BLaER1 (cell line): ENCODE measurements at regions not wholly inside any gene's neighbourhood (a gene's known extent, or its start where the extent isn't known, plus 50 kb on each side); places are given as distances from the start of the nearest gene placed in this dataset.

Experiments used
- H3K27ac ChIP-seq: shearing (Covaris generic); formaldehyde crosslinking; 2 replicates; pipeline ENCODE4 v1.8.1; 2022
- H3K27me3 ChIP-seq: shearing (Covaris generic); formaldehyde crosslinking; 2 replicates; pipeline ENCODE4 v1.8.1; 2022
- H3K36me3 ChIP-seq: shearing (Covaris generic); formaldehyde crosslinking; 2 replicates; pipeline ENCODE4 v1.8.1; 2022
- H3K4me1 ChIP-seq: shearing (Covaris generic); formaldehyde crosslinking; 2 replicates; pipeline ENCODE4 v1.8.1; 2022
- H3K4me2 ChIP-seq: shearing (Covaris generic); formaldehyde crosslinking; 2 replicates; pipeline ENCODE4 v1.8.1; 2022
- H3K4me3 ChIP-seq: shearing (Covaris generic); formaldehyde crosslinking; 2 replicates; pipeline ENCODE4 v1.8.1; 2022
- H3K9ac ChIP-seq: shearing (Covaris generic); formaldehyde crosslinking; 2 replicates; pipeline ENCODE4 v1.8.1; 2022
- H3K9me3 ChIP-seq: shearing (Covaris generic); formaldehyde crosslinking; 2 replicates; pipeline ENCODE4 v1.8.1; 2022
- H4K20me1 ChIP-seq: shearing (Covaris generic); formaldehyde crosslinking; 2 replicates; pipeline ENCODE4 v1.8.1; 2022
- Cebpa-rat ChIP-seq: shearing (Covaris generic); IDR thresholded peaks from 2 replicates; pipeline ENCODE4 v1.8.1; 2022

- Histone ChIP-seq H4K20me1 (no peaks in the 10 kb centered on the region), H3K4me1 (no peaks in the 10 kb centered on the region), H3K9me3 (no peaks in the 10 kb centered on the region), H3K36me3 (no peaks in the 10 kb centered on the region), H3K27me3 (no peaks in the 10 kb centered on the region), H3K9ac (no peak overlapping the region), H3K4me3 (no peak overlapping the region), H3K4me2 (no peak overlapping the region), H3K27ac (no peak overlapping the region)
- TF ChIP-seq Cebpa-rat = no peak
Measured at GRCh38 chr4:114196606-114197005, 217.2 kb upstream of the ARSJ start.

DNA sequence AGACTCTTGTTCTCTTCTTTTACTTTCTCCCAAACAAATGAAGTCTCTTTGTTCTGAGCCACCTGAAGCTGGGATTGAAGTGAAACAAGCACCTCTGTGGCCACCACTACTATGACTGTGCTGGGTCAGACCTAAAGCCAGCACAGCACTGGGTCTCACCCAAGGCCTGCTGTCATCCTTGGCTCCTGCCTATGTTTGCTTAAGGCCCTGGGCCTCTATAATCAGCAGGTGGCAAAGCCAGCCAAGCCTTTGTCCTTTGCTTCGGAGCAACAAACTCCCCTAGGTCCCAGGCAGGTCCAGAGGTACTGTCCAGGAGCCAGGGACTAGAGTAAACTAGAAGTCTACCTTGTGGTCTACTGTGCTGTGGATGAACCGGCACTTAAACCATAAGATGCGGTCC, 220.6 kb upstream of the ARSJ start:
- Histone ChIP-seq H3K36me3 (no peaks in the 10 kb centered on the region), H3K4me2 (no peak overlapping the region), H3K27ac (no peak overlapping the region), H3K4me3 (no peak overlapping the region), H4K20me1 (no peaks in the 10 kb centered on the region), H3K9ac (no peak overlapping the region), H3K27me3 (no peaks in the 10 kb centered on the region), H3K4me1 (no peaks in the 10 kb centered on the region), H3K9me3 (no peaks in the 10 kb centered on the region)
- no peak for TF ChIP-seq Cebpa-rat

DNA sequence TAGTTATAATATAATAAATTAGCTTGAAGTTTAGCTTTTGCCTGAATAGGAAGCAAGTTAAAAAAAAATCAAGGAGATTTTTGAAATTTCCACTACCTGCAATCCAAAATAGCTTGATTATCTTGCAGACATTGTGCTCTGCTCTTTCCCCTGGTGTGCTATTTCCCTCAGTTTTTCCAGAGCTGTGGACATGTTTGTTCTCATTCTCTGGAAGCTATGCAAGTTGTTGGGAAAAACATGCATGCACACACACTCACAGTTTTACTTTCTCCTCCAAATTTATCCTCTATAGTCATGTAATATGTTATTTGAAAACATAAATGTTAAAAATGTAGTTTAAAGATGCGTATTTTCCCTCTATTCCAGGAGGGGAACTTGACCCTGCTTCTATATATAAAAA, 225.8 kb upstream of the ARSJ start:
- no peak overlapping the region for H3K4me3 ChIP-seq
- H3K4me1 ChIP-seq = no peaks in the 10 kb centered on the region
- TF ChIP-seq Cebpa-rat = no peak
- H3K9ac ChIP-seq = no peak overlapping the region
- H3K27ac ChIP-seq = no peak overlapping the region
- H4K20me1 ChIP-seq = no peaks in the 10 kb centered on the region
- no peaks in the 10 kb centered on the region for H3K9me3 ChIP-seq
- no peak overlapping the region for H3K4me2 ChIP-seq
- no peaks in the 10 kb centered on the region for H3K27me3 ChIP-seq
- no peaks in the 10 kb centered on the region for H3K36me3 ChIP-seq

DNA sequence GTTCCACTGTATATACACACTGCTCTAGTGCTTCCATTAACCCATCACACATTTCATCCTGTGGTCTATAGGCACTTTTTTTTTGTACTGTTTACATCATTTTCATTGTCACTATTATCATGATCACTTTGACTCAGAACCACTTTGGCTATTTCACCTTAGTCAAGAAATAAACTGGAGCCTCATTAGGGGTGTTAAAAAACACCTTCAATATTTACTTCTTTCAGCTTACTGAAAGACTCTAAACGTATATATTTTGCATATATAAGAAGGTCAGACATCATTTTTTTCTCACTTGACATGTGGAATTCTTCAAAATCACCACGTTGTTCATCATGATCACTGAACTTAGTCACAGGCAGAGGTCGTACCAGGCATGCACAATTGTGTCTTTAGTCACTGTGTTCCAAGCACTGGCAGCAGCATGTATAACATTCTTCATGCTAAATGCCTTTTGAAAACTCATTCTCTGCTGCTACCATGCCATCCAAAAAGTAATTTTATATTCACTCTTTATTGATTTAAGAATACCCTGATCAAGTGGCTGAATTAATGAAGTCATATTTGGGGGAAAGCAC, 229.2 kb upstream of the ARSJ start:
- Histone ChIP-seq H3K9me3 (no peaks in the 10 kb centered on the region), H3K9ac (no peak overlapping the region), H4K20me1 (no peaks in the 10 kb centered on the region), H3K36me3 (no peaks in the 10 kb centered on the region), H3K4me2 (no peak overlapping the region), H3K27ac (no peak overlapping the region), H3K27me3 (no peaks in the 10 kb centered on the region), H3K4me1 (no peaks in the 10 kb centered on the region), H3K4me3 (no peak overlapping the region)
- no peak for TF ChIP-seq Cebpa-rat

- H3K4me2 ChIP-seq = no peak overlapping the region
- no peaks in the 10 kb centered on the region for H3K27me3 ChIP-seq
- no peak for TF ChIP-seq Cebpa-rat
- no peaks in the 10 kb centered on the region for H3K9me3 ChIP-seq
- no peaks in the 10 kb centered on the region for H4K20me1 ChIP-seq
- no peak overlapping the region for H3K27ac ChIP-seq
- H3K4me3 ChIP-seq = no peak overlapping the region
- H3K4me1 ChIP-seq = no peaks in the 10 kb centered on the region
- no peaks in the 10 kb centered on the region for H3K36me3 ChIP-seq
- H3K9ac ChIP-seq = no peak overlapping the region
Measured at GRCh38 chr4:114209584-114209983, 230.1 kb upstream of the ARSJ start.

GRCh38 chr4:114211556-114211955, 232.1 kb upstream of the ARSJ start:
- Histone ChIP-seq H3K9me3 (no peaks in the 10 kb centered on the region), H3K27ac (no peak overlapping the region), H4K20me1 (no peaks in the 10 kb centered on the region), H3K4me3 (no peak overlapping the region), H3K4me2 (no peak overlapping the region), H3K9ac (no peak overlapping the region), H3K4me1 (no peaks in the 10 kb centered on the region), H3K27me3 (no peaks in the 10 kb centered on the region), H3K36me3 (no peaks in the 10 kb centered on the region)
- TF ChIP-seq Cebpa-rat = no peak

DNA sequence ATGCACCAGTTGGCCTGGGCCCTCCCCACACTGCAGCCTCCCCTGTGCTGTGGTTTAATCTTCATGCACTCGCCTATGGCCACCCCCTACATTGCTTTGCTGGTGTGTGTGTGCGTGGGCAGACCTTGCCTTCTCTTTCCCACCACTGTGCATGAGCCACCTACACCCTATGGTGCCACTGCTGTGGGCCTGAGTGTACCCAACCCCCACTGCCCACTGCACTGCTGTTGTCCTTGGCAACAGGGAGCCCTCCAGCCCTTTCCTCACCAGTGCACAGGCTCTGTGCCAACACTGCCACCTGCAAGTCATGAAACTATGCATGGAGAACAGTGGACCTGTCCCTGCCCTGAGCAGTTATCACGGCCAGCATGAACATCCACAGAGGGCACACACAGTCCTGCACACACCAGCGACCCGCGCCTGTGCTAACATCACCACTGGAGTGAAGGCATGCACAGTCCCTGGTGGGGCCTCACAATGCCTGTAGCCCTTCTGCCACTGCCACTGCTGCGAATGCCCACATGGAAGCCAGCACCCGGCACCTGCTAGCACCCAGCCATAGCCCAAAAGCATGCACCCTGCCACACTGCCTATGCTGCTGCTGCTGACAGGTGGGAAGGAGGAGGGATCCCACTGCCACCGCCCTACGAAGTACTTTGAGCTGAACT, 237.8 kb upstream of the ARSJ start:
- no peaks in the 10 kb centered on the region for H3K9me3 ChIP-seq
- H3K27ac ChIP-seq = no peak overlapping the region
- H3K36me3 ChIP-seq = no peaks in the 10 kb centered on the region
- TF ChIP-seq Cebpa-rat = no peak
- H4K20me1 ChIP-seq = no peaks in the 10 kb centered on the region
- no peak overlapping the region for H3K4me3 ChIP-seq
- no peak overlapping the region for H3K4me2 ChIP-seq
- no peak overlapping the region for H3K9ac ChIP-seq
- no peaks in the 10 kb centered on the region for H3K4me1 ChIP-seq
- H3K27me3 ChIP-seq = no peaks in the 10 kb centered on the region

GRCh38 chr4:114223580-114223979, 244.1 kb upstream of the ARSJ start:
- no peaks in the 10 kb centered on the region for H3K27me3 ChIP-seq
- no peaks in the 10 kb centered on the region for H3K4me1 ChIP-seq
- H3K4me2 ChIP-seq = no peak overlapping the region
- no peak overlapping the region for H3K27ac ChIP-seq
- H3K9ac ChIP-seq = no peak overlapping the region
- no peaks in the 10 kb centered on the region for H4K20me1 ChIP-seq
- no peak for TF ChIP-seq Cebpa-rat
- H3K9me3 ChIP-seq = no peaks in the 10 kb centered on the region
- no peak overlapping the region for H3K4me3 ChIP-seq
- no peaks in the 10 kb centered on the region for H3K36me3 ChIP-seq

GRCh38 chr4:114225436-114225835, 246.0 kb upstream of the ARSJ start:
- no peaks in the 10 kb centered on the region for H3K27me3 ChIP-seq
- no peak for TF ChIP-seq Cebpa-rat
- H3K4me1 ChIP-seq = no peaks in the 10 kb centered on the region

DNA sequence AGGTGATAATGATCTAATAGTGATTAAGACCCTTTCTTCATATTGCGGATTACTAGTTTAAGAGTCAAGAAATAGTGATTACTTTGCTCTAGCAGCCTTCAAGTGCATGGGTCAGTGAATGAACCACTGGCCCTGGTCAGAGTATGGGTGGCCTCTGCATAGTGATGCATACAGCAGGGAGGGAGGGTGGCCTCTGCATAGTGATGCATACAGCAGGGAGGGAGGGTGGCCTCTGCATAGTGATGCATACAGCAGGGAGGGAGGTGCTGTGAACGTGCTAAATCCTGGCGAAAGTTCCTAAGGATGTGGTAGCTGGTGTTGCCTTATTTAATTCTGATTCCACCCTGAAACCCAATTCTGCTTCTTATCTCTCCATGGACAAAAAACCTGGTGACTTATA, 246.7 kb upstream of the ARSJ start:
- H3K9ac ChIP-seq = no peak overlapping the region
- no peak overlapping the region for H3K27ac ChIP-seq
- H3K4me3 ChIP-seq = no peak overlapping the region
- no peak overlapping the region for H3K4me2 ChIP-seq
- no peaks in the 10 kb centered on the region for H3K27me3 ChIP-seq
- H3K36me3 ChIP-seq = no peaks in the 10 kb centered on the region
- no peaks in the 10 kb centered on the region for H4K20me1 ChIP-seq
- no peaks in the 10 kb centered on the region for H3K9me3 ChIP-seq
- TF ChIP-seq Cebpa-rat = no peak
- peaks cover under 1% of the 10 kb centered on the region for H3K4me1 ChIP-seq

More at GRCh38 chr4:114225436-114225835, 246.0 kb upstream of the ARSJ start:
- Histone ChIP-seq H3K4me2 (no peak overlapping the region), H3K9ac (no peak overlapping the region), H3K36me3 (no peaks in the 10 kb centered on the region), H3K9me3 (no peaks in the 10 kb centered on the region), H4K20me1 (no peaks in the 10 kb centered on the region), H3K27ac (no peak overlapping the region), H3K4me3 (no peak overlapping the region)
